Large intestine (tissue), 3 donors: ENCODE measurements at regions not wholly inside any gene's neighbourhood (a gene's known extent, or its start where the extent isn't known, plus 50 kb on each side); places are given as distances from the start of the nearest gene placed in this dataset.

Experiments used
- DNase-seq, 2 donors: peaks; one replicate each; pipeline versions ENCODE4 v3.0.0 to v3.0.0-alpha.2; 2013
- H3K27ac ChIP-seq: one replicate; pipeline ENCODE4 v1.5.1; 2013; ENCODE audit warnings: low read length
- H3K27me3 ChIP-seq: 2 replicates; pipeline ENCODE4 v1.6.1; 2013; ENCODE audit warnings: low read length; ENCODE audit not compliant: control insufficient read depth, insufficient read depth
- H3K36me3 ChIP-seq: 2 replicates; pipeline ENCODE4 v1.6.1; 2013; ENCODE audit warnings: low read length; ENCODE audit not compliant: control insufficient read depth, insufficient read depth
- H3K4me1 ChIP-seq: one replicate; pipeline ENCODE4 v1.6.1; 2013; ENCODE audit warnings: low read length; ENCODE audit not compliant: control insufficient read depth, insufficient read depth
- H3K4me3 ChIP-seq: one replicate; pipeline ENCODE4 v1.5.1; 2013; ENCODE audit warnings: low read length
- H3K9me3 ChIP-seq: one replicate; pipeline ENCODE4 v1.6.1; 2013; ENCODE audit warnings: mild to moderate bottlenecking, low read depth, low read length, moderate library complexity; ENCODE audit not compliant: control insufficient read depth
- WGBS: methylation state at CpG from one replicate; pipeline ENCODE4 v1.1.5; 2013; ENCODE audit warnings: low lambda C conversion rate; ENCODE audit not compliant: insufficient coverage; 5-methylcytosine and 5-hydroxymethylcytosine counted together

GRCh38 chr4:132956962-132957361 lies 192.1 kb upstream of the PCDH10 start:
- 94% methylated on average over 2 of the region's 2 CpGs for WGBS
- Histone ChIP-seq H3K4me1 (no peaks in the 10 kb centered on the region), H3K9me3 (peaks cover 13% of the 10 kb centered on the region), H3K27me3 (no peaks in the 10 kb centered on the region), H3K27ac (no peak overlapping the region), H3K4me3 (no peak overlapping the region), H3K36me3 (no peaks in the 10 kb centered on the region)
- DNase-seq = no peak

GRCh38 chr4:132958457-132959263 lies 190.4 kb upstream of the PCDH10 start:
- Histone ChIP-seq H3K36me3 (no peaks in the 10 kb centered on the region), H3K27ac (no peak overlapping the region), H3K4me1 (no peaks in the 10 kb centered on the region), H3K27me3 (no peaks in the 10 kb centered on the region), H3K4me3 (no peak overlapping the region), H3K9me3 (peaks cover 13% of the 10 kb centered on the region)
- WGBS = no CpG with 5 or more reads among the region's 8 CpGs
- DNase-seq = no peak

- H3K4me1 ChIP-seq = no peaks in the 10 kb centered on the region
- WGBS = no CpG with 5 or more reads among the region's 1 CpG
Measured at GRCh38 chr4:132981611-132982010, 167.5 kb upstream of the PCDH10 start.

DNA sequence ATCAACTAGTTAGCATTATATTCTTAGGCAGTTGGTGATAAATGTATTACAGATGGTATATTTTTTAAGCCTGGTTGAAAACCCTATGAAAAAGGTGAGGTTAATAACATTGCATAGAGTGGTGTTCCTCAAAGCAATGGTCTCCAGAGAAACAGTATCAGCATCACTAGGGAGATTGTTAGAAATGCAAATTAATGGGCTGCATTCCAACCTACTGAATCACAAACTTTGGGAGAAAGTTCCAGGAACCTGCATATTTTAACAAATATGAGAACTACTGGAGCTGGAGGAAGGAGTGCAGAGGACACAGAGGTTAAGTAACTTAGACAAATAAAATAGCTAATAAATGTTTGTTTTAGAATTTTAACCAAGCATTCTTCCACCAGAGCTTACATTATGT lies 166.9 kb upstream of the PCDH10 start:
- no peak for DNase-seq
- Histone ChIP-seq H3K4me1 (no peaks in the 10 kb centered on the region), H3K36me3 (no peaks in the 10 kb centered on the region), H3K4me3 (no peak overlapping the region), H3K27ac (no peak overlapping the region), H3K27me3 (no peaks in the 10 kb centered on the region), H3K9me3 (no peaks in the 10 kb centered on the region)

More at GRCh38 chr4:132981611-132982010, 167.5 kb upstream of the PCDH10 start:
- Histone ChIP-seq H3K9me3 (no peaks in the 10 kb centered on the region), H3K4me3 (no peak overlapping the region), H3K27me3 (no peaks in the 10 kb centered on the region), H3K27ac (no peak overlapping the region), H3K36me3 (no peaks in the 10 kb centered on the region)
- DNase-seq = no peak

- Histone ChIP-seq H3K4me1 (no peaks in the 10 kb centered on the region), H3K9me3 (no peaks in the 10 kb centered on the region), H3K4me3 (no peak overlapping the region), H3K36me3 (no peaks in the 10 kb centered on the region), H3K27ac (no peak overlapping the region), H3K27me3 (no peaks in the 10 kb centered on the region)
- DNase-seq = no peak
Measured at GRCh38 chr4:132991111-132991510, 158.0 kb upstream of the PCDH10 start.

DNA sequence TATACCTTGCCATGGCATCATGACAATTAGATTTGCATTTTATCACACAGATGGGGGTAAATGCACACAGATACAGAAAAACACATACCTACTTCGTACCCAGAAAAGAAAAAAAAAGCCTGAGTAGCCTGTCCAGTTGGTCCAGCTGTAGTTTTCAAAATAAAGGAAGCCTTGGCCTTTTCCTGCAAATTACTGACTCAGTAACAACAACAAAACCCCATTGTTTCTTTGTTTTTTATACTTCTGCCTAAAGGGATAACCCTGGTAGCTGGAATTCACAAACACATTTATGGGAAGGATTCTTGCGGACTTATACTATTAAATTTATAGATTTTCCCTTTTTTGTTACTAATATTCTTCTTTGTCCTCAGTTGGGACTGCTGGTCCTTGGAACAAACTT lies 156.4 kb upstream of the PCDH10 start:
- no peaks in the 10 kb centered on the region for H3K36me3 ChIP-seq
- H3K4me1 ChIP-seq = no peaks in the 10 kb centered on the region
- no peak overlapping the region for H3K27ac ChIP-seq
- H3K4me3 ChIP-seq = no peak overlapping the region
- no peaks in the 10 kb centered on the region for H3K27me3 ChIP-seq
- 78% methylated on average over 1 of the region's 2 CpGs for WGBS
- no peak for DNase-seq
- no peaks in the 10 kb centered on the region for H3K9me3 ChIP-seq

- DNase-seq = no peak
- Histone ChIP-seq H3K27ac (no peak overlapping the region), H3K9me3 (no peaks in the 10 kb centered on the region), H3K27me3 (no peaks in the 10 kb centered on the region), H3K4me1 (no peaks in the 10 kb centered on the region), H3K4me3 (no peak overlapping the region), H3K36me3 (no peaks in the 10 kb centered on the region)
- no CpG with 5 or more reads among the region's 2 CpGs for WGBS
Measured at GRCh38 chr4:132998585-132999230, 150.4 kb upstream of the PCDH10 start.

- Histone ChIP-seq H3K27ac (no peak overlapping the region), H3K36me3 (no peaks in the 10 kb centered on the region), H3K9me3 (no peaks in the 10 kb centered on the region), H3K4me3 (no peak overlapping the region), H3K4me1 (no peaks in the 10 kb centered on the region), H3K27me3 (no peaks in the 10 kb centered on the region)
- 75% methylated on average over 1 of the region's 3 CpGs for WGBS
- no peak for DNase-seq
Measured at GRCh38 chr4:133000012-133000411, 149.1 kb upstream of the PCDH10 start.

DNA sequence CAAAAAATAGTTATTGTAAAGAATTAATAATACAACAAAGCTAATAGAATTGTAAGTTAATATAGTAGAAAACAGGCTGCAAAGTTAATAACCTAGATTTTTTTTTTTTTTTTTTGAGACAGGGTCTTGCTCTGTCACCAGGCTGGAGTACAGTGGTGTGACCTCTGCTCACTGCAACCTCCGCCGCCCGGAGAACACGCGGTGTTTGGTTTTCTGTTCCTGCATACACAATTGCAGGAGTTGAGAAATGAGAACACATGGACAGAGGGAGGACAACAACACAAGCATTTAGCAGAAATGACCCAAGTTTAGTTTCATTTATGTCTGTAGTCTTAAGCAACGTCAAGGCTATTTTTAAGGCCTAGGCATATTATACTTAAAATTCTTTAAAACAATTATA lies 145.9 kb upstream of the PCDH10 start:
- no peak overlapping the region for H3K27ac ChIP-seq
- H3K4me1 ChIP-seq = no peaks in the 10 kb centered on the region
- 100% methylated on average over 1 of the region's 6 CpGs for WGBS
- H3K36me3 ChIP-seq = no peaks in the 10 kb centered on the region
- H3K27me3 ChIP-seq = no peaks in the 10 kb centered on the region
- no peaks in the 10 kb centered on the region for H3K9me3 ChIP-seq
- no peak for DNase-seq
- H3K4me3 ChIP-seq = no peak overlapping the region

DNA sequence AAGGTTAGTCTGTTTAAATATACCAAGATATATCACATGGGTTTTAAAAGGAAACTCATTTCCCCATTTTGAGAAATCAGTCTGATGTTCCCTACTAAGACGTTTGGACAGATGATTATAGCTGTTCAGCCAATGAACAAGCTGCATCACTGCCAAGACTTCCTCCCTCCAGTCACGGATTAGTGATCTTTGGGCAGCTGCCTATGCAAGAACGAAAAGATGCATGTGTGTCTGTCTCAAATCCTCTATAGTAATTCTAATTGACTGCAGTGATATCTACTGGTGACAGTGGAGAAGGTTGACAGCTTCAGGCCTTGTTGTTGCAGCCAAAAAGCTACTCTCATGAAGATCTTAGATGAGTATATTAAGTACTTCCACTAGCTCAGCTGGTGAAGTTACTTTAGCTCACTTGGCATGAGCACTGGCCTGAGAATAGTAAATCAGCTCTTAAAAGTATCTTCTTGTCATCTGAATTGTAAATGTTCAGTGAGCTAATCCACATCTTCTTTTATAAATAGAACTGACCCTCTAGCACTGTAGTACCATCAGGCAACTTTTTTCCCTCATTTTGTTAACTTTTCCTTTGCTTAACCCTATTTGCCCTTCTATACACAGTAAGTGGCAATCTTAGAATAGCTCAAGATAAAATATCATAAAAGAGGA lies 134.5 kb upstream of the PCDH10 start:
- no peak for DNase-seq
- Histone ChIP-seq H3K4me1 (no peaks in the 10 kb centered on the region), H3K36me3 (no peaks in the 10 kb centered on the region), H3K27ac (no peak overlapping the region), H3K4me3 (no peak overlapping the region), H3K27me3 (no peaks in the 10 kb centered on the region), H3K9me3 (no peaks in the 10 kb centered on the region)
- WGBS = no CpG with 5 or more reads among the region's 3 CpGs
